HEK293T (cell line): ENCODE measurements at regions not wholly inside any gene's neighbourhood (a gene's known extent, or its start where the extent isn't known, plus 50 kb on each side); places are given as distances from the start of the nearest gene placed in this dataset.

ENCODE experiments used
- ARNT ChIP-seq: fragments of 450-650 bp; IDR thresholded peaks from 2 replicates; pipeline ENCODE4 v1.6.1; 2017; ENCODE audit warnings: mild to moderate bottlenecking
- BHLHE40 ChIP-seq: fragments of 450-650 bp; IDR thresholded peaks from 2 replicates; pipeline ENCODE4 v1.6.1; 2016; ENCODE audit warnings: mild to moderate bottlenecking, moderate library complexity, borderline replicate concordance
- CTBP1 ChIP-seq: fragments of 450-650 bp; IDR thresholded peaks from 2 replicates; pipeline ENCODE4 v1.6.1; 2016; ENCODE audit warnings: borderline replicate concordance
- ELF4 ChIP-seq: fragments of 450-650 bp; IDR thresholded peaks from 2 replicates; pipeline ENCODE4 v1.6.1; 2017; ENCODE audit warnings: antibody characterized with exemption
- FOXA1 ChIP-seq: fragments of 450-650 bp; IDR thresholded peaks from 2 replicates; pipeline ENCODE4 v1.6.1; 2016; ENCODE audit warnings: mild to moderate bottlenecking
- FOXK2 ChIP-seq: fragments of 450-650 bp; IDR thresholded peaks from 2 replicates; pipeline ENCODE4 v1.6.1; 2016; ENCODE audit warnings: mild to moderate bottlenecking
- FOXM1 ChIP-seq: fragments of 450-650 bp; IDR thresholded peaks from 2 replicates; pipeline ENCODE4 v1.6.1; 2017; ENCODE audit warnings: mild to moderate bottlenecking, borderline replicate concordance
- HDGF ChIP-seq: fragments of 450-650 bp; IDR thresholded peaks from 2 replicates; pipeline ENCODE4 v1.6.1; 2017; ENCODE audit warnings: antibody characterized with exemption, borderline replicate concordance
- LEF1 ChIP-seq: fragments of 450-650 bp; IDR thresholded peaks from 2 replicates; pipeline ENCODE4 v1.6.1; 2017; ENCODE audit warnings: mild to moderate bottlenecking, borderline replicate concordance
- NFRKB ChIP-seq: fragments of 450-650 bp; IDR thresholded peaks from 2 replicates; pipeline ENCODE4 v1.6.1; 2016; ENCODE audit warnings: mild to moderate bottlenecking, moderate library complexity
- SP1 ChIP-seq: fragments of 450-650 bp; IDR thresholded peaks from 2 replicates; pipeline ENCODE4 v1.6.1; 2017
- TARDBP ChIP-seq: fragments of 450-650 bp; IDR thresholded peaks from 2 replicates; pipeline ENCODE4 v1.6.1; 2016
- TF ChIP-seq, protein P1 (sequence below): fragments of 450-650 bp; IDR thresholded peaks from 2 replicates; pipeline ENCODE4 v1.6.1; 2016

DNA sequence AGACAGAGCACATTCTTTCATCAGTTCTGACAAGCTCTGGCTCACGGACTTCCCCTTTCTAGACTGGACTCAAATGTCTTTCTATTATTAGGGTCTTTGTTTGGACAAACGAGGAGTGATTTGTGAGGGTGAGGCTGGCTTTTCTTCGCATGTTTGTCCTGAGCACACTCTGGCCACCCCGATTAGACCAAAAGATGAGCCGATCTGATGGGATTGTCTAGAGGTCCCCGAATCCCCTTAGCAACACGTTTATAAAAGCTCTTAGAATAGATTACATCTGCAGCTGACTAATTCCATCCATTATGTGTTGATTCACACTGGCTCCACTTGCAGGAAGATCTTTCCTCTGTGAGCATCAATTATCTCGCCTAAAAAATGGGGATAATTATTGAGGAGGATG is 675.4 kb upstream of the AUTS2 start:
- TF ChIP-seq ELF4 (no peak), HDGF (no peak), CTBP1 (no peak), ARNT (no peak), TARDBP (no peak), FOXK2 (no peak), SP1 (no peak), BHLHE40 (no peak), LEF1 (no peak), NFRKB (no peak), FOXA1 (no peak), FOXM1 (no peak)
- TF ChIP-seq, protein P1, sequence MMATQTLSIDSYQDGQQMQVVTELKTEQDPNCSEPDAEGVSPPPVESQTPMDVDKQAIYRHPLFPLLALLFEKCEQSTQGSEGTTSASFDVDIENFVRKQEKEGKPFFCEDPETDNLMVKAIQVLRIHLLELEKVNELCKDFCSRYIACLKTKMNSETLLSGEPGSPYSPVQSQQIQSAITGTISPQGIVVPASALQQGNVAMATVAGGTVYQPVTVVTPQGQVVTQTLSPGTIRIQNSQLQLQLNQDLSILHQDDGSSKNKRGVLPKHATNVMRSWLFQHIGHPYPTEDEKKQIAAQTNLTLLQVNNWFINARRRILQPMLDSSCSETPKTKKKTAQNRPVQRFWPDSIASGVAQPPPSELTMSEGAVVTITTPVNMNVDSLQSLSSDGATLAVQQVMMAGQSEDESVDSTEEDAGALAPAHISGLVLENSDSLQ: no peak
